Gastrocnemius medialis (tissue), 4 donors: ENCODE measurements at regions not wholly inside any gene's neighbourhood (a gene's known extent, or its start where the extent isn't known, plus 50 kb on each side); places are given as distances from the start of the nearest gene placed in this dataset.

Experiments
- ATAC-seq, 2 donors: fragments of 150-250 bp; one replicate each; pipeline ENCODE4 v1.9.1; 2016
- DNase-seq, 2 donors: peaks; one replicate each; pipeline ENCODE4 v3.0.0-alpha.2; 2019
- H3K27ac ChIP-seq, 4 donors: fragments of 200-600 bp; sonication (generic); 1 replicate in 1 of 4; 2 replicates in 3 of 4; pipeline ENCODE4 v1.5.1; 2016 to 2018; ENCODE audit warnings: mild to moderate bottlenecking in 2 of 4, moderate library complexity in 1 of 4
- H3K27me3 ChIP-seq, 3 donors: fragments of 200-600 bp; sonication (generic) in 2 of 3; 1 replicate in 1 of 3; 2 replicates in 2 of 3; pipeline versions ENCODE4 v1.5.1 to v1.6.0; 2016 to 2019; ENCODE audit warnings: mild to moderate bottlenecking in 1 of 3, moderate library complexity in 1 of 3
- H3K36me3 ChIP-seq, 2 donors: fragments of 200-600 bp; sonication (generic) in 1 of 2; one replicate each; pipeline ENCODE4 v1.5.1; 2017 to 2018
- H3K4me1 ChIP-seq, 2 donors: fragments of 200-600 bp; sonication (generic) in 1 of 2; one replicate each; pipeline ENCODE4 v1.5.1; 2016 to 2017; ENCODE audit warnings: mild to moderate bottlenecking in 2 of 2
- H3K4me3 ChIP-seq, 4 donors: fragments of 200-600 bp; sonication (generic) in 3 of 4; 1 replicate in 1 of 4; 2 replicates in 3 of 4; pipeline ENCODE4 v1.5.1; 2016 to 2019; ENCODE audit warnings: mild to moderate bottlenecking in 2 of 4
- H3K9me3 ChIP-seq, 3 donors: fragments of 200-600 bp; sonication (generic) in 2 of 3; 1 replicate in 1 of 3; 2 replicates in 2 of 3; pipeline ENCODE4 v1.5.1; 2016 to 2019
- CTCF ChIP-seq, 5 experiments: fragments of 450-650 bp in 3 of 5; fragments of 200-600 bp in 2 of 5; sonication (generic) in 2 of 5; IDR thresholded peaks in 4 of 5; conservative IDR thresholded peaks in 1 of 5; 1 replicate in 4 of 5; 2 replicates in 1 of 5; pipeline ENCODE4 v1.5.1; 2016 to 2019; ENCODE audit warnings: antibody characterized with exemption in 5 of 5, mild to moderate bottlenecking in 3 of 5, moderate library complexity in 3 of 5
- POLR2A ChIP-seq, 2 donors: fragments of 450-650 bp; IDR thresholded peaks; one replicate each; pipeline ENCODE4 v1.6.1; 2017; ENCODE audit warnings: antibody characterized with exemption in 2 of 2, mild to moderate bottlenecking in 2 of 2, moderate library complexity in 2 of 2
- in situ Hi-C, 4 donors: fragments of 200-750 bp; cut with MboI; loops; one replicate each; pipeline versions ENCODE4 v1.15.0 to v1.8.0; 2017; ENCODE audit warnings: low sequenced_read_pairs in 4 of 4
- intact Hi-C: fragments of 100-400 bp; cut with DNase I; formaldehyde crosslinking; loops from one replicate; pipeline ENCODE4 v1.15.1; 2023; ENCODE audit warnings: low total_unique reads

GRCh38 chr5:79857714-79858409 is 133.2 kb downstream of the MTX3 start:
- in situ Hi-C loops: loop anchor here in 1 of 4 donors (5.0 kb wide), 1 partner anchor 296 kb away; no protein-coding TSS in a partner anchor

GRCh38 chr5:79856456-79857055 is 134.5 kb downstream of the MTX3 start:
- no peaks in the 10 kb centered on the region for H3K27me3 ChIP-seq
- no peak for ATAC-seq
- H3K4me3 ChIP-seq: no peak overlapping the region
- no peaks in the 10 kb centered on the region for H3K9me3 ChIP-seq
- H3K27ac ChIP-seq: no peak overlapping the region
- peaks cover 10 to 17% of the 10 kb centered on the region in 2 donors for H3K4me1 ChIP-seq
- TF ChIP-seq CTCF (IDR thresholded peaks at IDR 0.05 in 4 of 5, conservative IDR thresholded peaks at IDR 0.05 in 1 of 5): no peak
- TF ChIP-seq POLR2A (IDR thresholded peaks at IDR 0.05): no peak
- DNase-seq: no peak
- intact Hi-C loops (loop anchor here (5.0 kb wide), 2 partner anchors 59 to 226 kb away; no protein-coding TSS in a partner anchor), in situ Hi-C loops (loop anchor here in 1 of 4 donors (5.0 kb wide), 1 partner anchor 294 kb away; no protein-coding TSS in a partner anchor)
- no peaks in the 10 kb centered on the region for H3K36me3 ChIP-seq

More at GRCh38 chr5:79857714-79858409, 133.2 kb downstream of the MTX3 start:
- H3K36me3 ChIP-seq: no peaks in the 10 kb centered on the region
- H3K27me3 ChIP-seq: no peaks in the 10 kb centered on the region
- H3K4me3 ChIP-seq: no peak overlapping the region
- peaks cover 10 to 17% of the 10 kb centered on the region in 2 donors for H3K4me1 ChIP-seq
- DNase-seq (peak in 1 of 2 donors; percentile 66), ATAC-seq (peak; percentile 14 to 72)
- intact Hi-C loops: loop anchor here (5.0 kb wide), 2 partner anchors 61 to 224 kb away; no protein-coding TSS in a partner anchor
- H3K27ac ChIP-seq: no peak overlapping the region
- H3K9me3 ChIP-seq: no peaks in the 10 kb centered on the region
- TF ChIP-seq POLR2A (IDR thresholded peaks at IDR 0.05) (no peak), CTCF (IDR thresholded peaks at IDR 0.05 in 4 of 5, conservative IDR thresholded peaks at IDR 0.05 in 1 of 5) (peak; percentile 75 to 96 (median 92))

GRCh38 chr5:79853676-79854418 is 137.2 kb downstream of the MTX3 start:
- Histone ChIP-seq H3K9me3 (no peaks in the 10 kb centered on the region), H3K36me3 (no peaks in the 10 kb centered on the region), H3K27me3 (no peaks in the 10 kb centered on the region), H3K4me1 (peaks cover 0 to 6% of the 10 kb centered on the region in 2 donors), H3K4me3 (no peak overlapping the region), H3K27ac (no peak overlapping the region)
- DNase-seq: no peak
- TF ChIP-seq POLR2A (IDR thresholded peaks at IDR 0.05) (no peak), CTCF (IDR thresholded peaks at IDR 0.05 in 4 of 5, conservative IDR thresholded peaks at IDR 0.05 in 1 of 5) (no peak)
- in situ Hi-C loops (no loop called here), intact Hi-C loops (no loop called here)
- ATAC-seq: no peak

GRCh38 chr5:79853028-79853427 is 138.0 kb downstream of the MTX3 start:
- Histone ChIP-seq H3K27ac (no peak overlapping the region), H3K4me3 (no peak overlapping the region), H3K9me3 (no peaks in the 10 kb centered on the region), H3K4me1 (peaks cover 0 to 5% of the 10 kb centered on the region in 2 donors), H3K27me3 (no peaks in the 10 kb centered on the region), H3K36me3 (no peaks in the 10 kb centered on the region)
- in situ Hi-C loops: no loop called here
- intact Hi-C loops: no loop called here
- DNase-seq (no peak), ATAC-seq (no peak)
- TF ChIP-seq POLR2A (IDR thresholded peaks at IDR 0.05): no peak
- no peak for TF ChIP-seq CTCF (IDR thresholded peaks at IDR 0.05 in 4 of 5, conservative IDR thresholded peaks at IDR 0.05 in 1 of 5)
